ENCODE measurements at regions not wholly inside any gene's neighbourhood (a gene's known extent, or its start where the extent isn't known, plus 50 kb on each side); places are given as distances from the start of the nearest gene placed in this dataset.

DNA sequence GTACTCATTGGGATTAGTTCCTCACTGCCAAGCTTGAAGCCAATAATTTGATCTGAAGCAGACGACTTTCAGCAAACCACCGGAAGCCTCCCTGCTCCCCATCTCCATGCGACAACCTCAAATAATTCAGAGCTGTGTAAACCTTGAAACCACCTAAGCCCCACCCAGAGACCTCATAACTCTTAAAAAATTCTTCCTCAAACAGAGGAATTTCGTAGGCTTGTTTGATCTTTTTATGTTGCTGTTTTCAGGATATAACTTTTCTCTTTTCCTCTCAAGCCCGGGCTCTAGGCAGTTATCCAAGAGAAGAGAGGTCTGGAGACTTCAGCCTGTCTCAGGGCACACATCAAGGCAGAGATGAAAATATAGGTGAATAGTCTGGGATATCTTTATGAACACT lies 311.6 kb downstream of the KCNRG start:
- no peak overlapping the region for H3K4me3 ChIP-seq (ENCODE audit: low read depth, low read length)
- peak; percentile 21 for DNase-seq (ENCODE audit: low read depth, low spot score)
- in situ Hi-C loops (cut with HindIII; ENCODE audit: low sequenced_read_pairs), result no loop called here
- no peak for TF ChIP-seq CTCF (IDR thresholded peaks at IDR 0.05; ENCODE audit: low read depth, low read length)

GRCh38 chr13:50334115-50334778 lies 319.0 kb downstream of the KCNRG start:
- in situ Hi-C loops (cut with HindIII; ENCODE audit: low sequenced_read_pairs), result no loop called here
- no peak for DNase-seq (ENCODE audit: low read depth, low spot score)
- no peak overlapping the region for H3K4me3 ChIP-seq (ENCODE audit: low read depth, low read length)
- TF ChIP-seq CTCF (IDR thresholded peaks at IDR 0.05; ENCODE audit: low read depth, low read length), result no peak

DNA sequence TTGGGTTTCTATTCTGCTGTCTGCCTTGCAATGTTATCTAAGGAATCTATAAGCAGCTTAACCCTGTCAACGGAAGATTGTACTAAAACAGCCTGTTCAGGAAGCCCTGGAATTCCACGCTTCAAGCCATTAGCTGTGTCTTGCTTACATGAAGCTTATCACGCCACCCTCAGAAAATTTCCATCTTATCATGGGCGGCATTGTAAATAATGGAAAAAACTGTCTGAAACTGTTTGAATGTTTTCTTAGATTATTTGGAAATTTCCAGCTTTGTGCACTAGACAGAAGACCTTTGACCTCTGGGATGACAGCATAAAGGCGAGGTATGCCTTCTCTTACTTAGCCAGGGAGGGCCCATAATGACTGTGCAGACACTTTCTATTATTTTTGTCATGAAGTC lies 319.7 kb downstream of the KCNRG start:
- in situ Hi-C loops (cut with HindIII; ENCODE audit: low sequenced_read_pairs), result no loop called here
- no peak for DNase-seq (ENCODE audit: low read depth, low spot score)
- TF ChIP-seq CTCF (IDR thresholded peaks at IDR 0.05; ENCODE audit: low read depth, low read length), result no peak
- no peak overlapping the region for H3K4me3 ChIP-seq (ENCODE audit: low read depth, low read length)

GRCh38 chr13:50339271-50339670 lies 324.0 kb downstream of the KCNRG start:
- no peak for TF ChIP-seq CTCF (IDR thresholded peaks at IDR 0.05; ENCODE audit: low read depth, low read length)
- in situ Hi-C loops (cut with HindIII; ENCODE audit: low sequenced_read_pairs), result no loop called here
- no peak for DNase-seq (ENCODE audit: low read depth, low spot score)
- H3K4me3 ChIP-seq (ENCODE audit: low read depth, low read length), result no peak overlapping the region

- TF ChIP-seq CTCF (IDR thresholded peaks at IDR 0.05; ENCODE audit: low read depth, low read length), result no peak
- H3K4me3 ChIP-seq (ENCODE audit: low read depth, low read length), result no peak overlapping the region
- DNase-seq (ENCODE audit: low read depth, low spot score), result no peak
- in situ Hi-C loops (cut with HindIII; ENCODE audit: low sequenced_read_pairs), result no loop called here
Observed at GRCh38 chr13:50340146-50340545, 324.9 kb downstream of the KCNRG start.

DNA sequence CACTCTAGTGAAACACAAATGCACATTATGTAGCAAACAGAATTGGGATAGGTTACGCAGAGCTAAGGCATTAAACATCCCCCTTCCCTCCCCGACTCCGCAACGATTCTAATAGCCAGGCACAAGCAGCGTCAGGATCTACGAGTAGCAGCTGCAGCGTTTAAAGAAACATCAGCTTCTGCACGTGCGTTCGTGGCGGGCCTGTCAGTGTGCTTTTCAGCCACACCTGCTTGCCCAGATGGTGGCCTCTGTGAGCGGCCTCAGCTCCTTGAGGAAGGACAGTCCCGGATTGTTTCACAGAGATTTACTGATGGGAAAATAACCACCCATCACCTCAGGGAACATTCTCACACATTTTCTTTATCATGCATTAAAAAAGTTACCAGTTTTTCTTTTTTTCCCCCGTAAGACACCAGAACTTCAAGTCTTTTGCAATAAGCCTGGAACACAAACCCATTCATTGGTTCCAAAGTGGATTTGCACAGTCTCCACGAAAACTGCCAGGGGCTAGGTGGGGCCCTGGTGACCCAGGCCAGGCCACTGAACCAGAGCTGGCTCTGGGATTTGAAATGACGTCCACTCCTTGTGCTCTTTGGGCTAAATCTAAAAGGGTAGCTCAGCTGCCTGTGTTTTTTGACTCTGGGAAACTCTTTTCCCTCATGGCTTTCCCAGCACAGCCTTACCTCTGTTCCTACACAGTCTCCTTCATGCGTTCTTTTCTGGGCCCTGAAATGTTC lies 325.5 kb downstream of the KCNRG start:
- in situ Hi-C loops (cut with HindIII; ENCODE audit: low sequenced_read_pairs), result no loop called here
- no peak for DNase-seq (ENCODE audit: low read depth, low spot score)
- H3K4me3 ChIP-seq (ENCODE audit: low read depth, low read length), result no peak overlapping the region
- no peak for TF ChIP-seq CTCF (IDR thresholded peaks at IDR 0.05; ENCODE audit: low read depth, low read length)

Data from astrocyte of the spinal cord (primary cell).